ENCODE measurements at regions not wholly inside any gene's neighbourhood (a gene's known extent, or its start where the extent isn't known, plus 50 kb on each side); places are given as distances from the start of the nearest gene placed in this dataset.

- BruUV-seq (replicated peaks): no TSS peak
Measured at GRCh38 chr10:113368666-113369364, 184.0 kb upstream of the HABP2 start.

GRCh38 chr10:113369365-113369694, 183.5 kb upstream of the HABP2 start:
- Histone ChIP-seq H3K36me3 (ENCODE audit: control insufficient read depth, insufficient read depth, low read length) (no peaks in the 10 kb centered on the region), H3K9me3 (ENCODE audit: control insufficient read depth, insufficient read depth, low read depth, low read length) (no peaks in the 10 kb centered on the region), H3K4me3 (ENCODE audit: low read depth in 2 of 2, low read length in 2 of 2) (no peak overlapping the region), H3K27ac (ENCODE audit: low read length) (no peak overlapping the region), H3K27me3 (ENCODE audit: control insufficient read depth, insufficient read depth, low read length) (peaks cover 10% of the 10 kb centered on the region), H3K4me1 (ENCODE audit: control insufficient read depth, insufficient read depth, low read length) (no peaks in the 10 kb centered on the region)
- ATAC-seq (no peak), DNase-seq (ENCODE audit: low read depth, low spot score) (no peak)
- BruUV-seq (replicated peaks): no TSS peak
- ChIA-PET POLR2A (no interaction called here), CTCF (no interaction called here)
- intact Hi-C loops (cut with micrococcal nuclease; ENCODE audit: unreplicated experiment): no loop called here
- TF ChIP-seq SIN3A (IDR thresholded peaks at IDR 0.05; ENCODE audit: borderline replicate concordance, insufficient read depth, low read depth, low read length) (no peak), POLR2AphosphoS5 (IDR thresholded peaks at IDR 0.05; ENCODE audit: low read depth, low read length) (no peak)
- TF ChIP-seq, protein P1, sequence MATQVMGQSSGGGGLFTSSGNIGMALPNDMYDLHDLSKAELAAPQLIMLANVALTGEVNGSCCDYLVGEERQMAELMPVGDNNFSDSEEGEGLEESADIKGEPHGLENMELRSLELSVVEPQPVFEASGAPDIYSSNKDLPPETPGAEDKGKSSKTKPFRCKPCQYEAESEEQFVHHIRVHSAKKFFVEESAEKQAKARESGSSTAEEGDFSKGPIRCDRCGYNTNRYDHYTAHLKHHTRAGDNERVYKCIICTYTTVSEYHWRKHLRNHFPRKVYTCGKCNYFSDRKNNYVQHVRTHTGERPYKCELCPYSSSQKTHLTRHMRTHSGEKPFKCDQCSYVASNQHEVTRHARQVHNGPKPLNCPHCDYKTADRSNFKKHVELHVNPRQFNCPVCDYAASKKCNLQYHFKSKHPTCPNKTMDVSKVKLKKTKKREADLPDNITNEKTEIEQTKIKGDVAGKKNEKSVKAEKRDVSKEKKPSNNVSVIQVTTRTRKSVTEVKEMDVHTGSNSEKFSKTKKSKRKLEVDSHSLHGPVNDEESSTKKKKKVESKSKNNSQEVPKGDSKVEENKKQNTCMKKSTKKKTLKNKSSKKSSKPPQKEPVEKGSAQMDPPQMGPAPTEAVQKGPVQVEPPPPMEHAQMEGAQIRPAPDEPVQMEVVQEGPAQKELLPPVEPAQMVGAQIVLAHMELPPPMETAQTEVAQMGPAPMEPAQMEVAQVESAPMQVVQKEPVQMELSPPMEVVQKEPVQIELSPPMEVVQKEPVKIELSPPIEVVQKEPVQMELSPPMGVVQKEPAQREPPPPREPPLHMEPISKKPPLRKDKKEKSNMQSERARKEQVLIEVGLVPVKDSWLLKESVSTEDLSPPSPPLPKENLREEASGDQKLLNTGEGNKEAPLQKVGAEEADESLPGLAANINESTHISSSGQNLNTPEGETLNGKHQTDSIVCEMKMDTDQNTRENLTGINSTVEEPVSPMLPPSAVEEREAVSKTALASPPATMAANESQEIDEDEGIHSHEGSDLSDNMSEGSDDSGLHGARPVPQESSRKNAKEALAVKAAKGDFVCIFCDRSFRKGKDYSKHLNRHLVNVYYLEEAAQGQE (IDR thresholded peaks at IDR 0.05; ENCODE audit: insufficient read depth in 1 of 2, low read depth in 2 of 2, low read length in 1 of 2): no peak
- in situ Hi-C loops (cut with HindIII; ENCODE audit: low pct_unique_long_range_greater_than_20kb, low sequenced_read_pairs): no loop called here

More at GRCh38 chr10:113368666-113369364, 184.0 kb upstream of the HABP2 start:
- Histone ChIP-seq H3K9me3 (ENCODE audit: control insufficient read depth, insufficient read depth, low read depth, low read length) (no peaks in the 10 kb centered on the region), H3K4me1 (ENCODE audit: control insufficient read depth, insufficient read depth, low read length) (no peaks in the 10 kb centered on the region), H3K36me3 (ENCODE audit: control insufficient read depth, insufficient read depth, low read length) (no peaks in the 10 kb centered on the region), H3K4me3 (ENCODE audit: low read depth in 2 of 2, low read length in 2 of 2) (no peak overlapping the region), H3K27ac (ENCODE audit: low read length) (no peak overlapping the region), H3K27me3 (ENCODE audit: control insufficient read depth, insufficient read depth, low read length) (peaks cover 14% of the 10 kb centered on the region)
- DNase-seq (ENCODE audit: low read depth, low spot score) (no peak), ATAC-seq (no peak)
- intact Hi-C loops (cut with micrococcal nuclease; ENCODE audit: unreplicated experiment) (no loop called here), in situ Hi-C loops (cut with HindIII; ENCODE audit: low pct_unique_long_range_greater_than_20kb, low sequenced_read_pairs) (no loop called here)
- ChIA-PET POLR2A (no interaction called here), CTCF (no interaction called here)
- no peak for TF ChIP-seq POLR2AphosphoS5 (IDR thresholded peaks at IDR 0.05; ENCODE audit: low read depth, low read length)
- TF ChIP-seq TCF7L2 (IDR thresholded peaks at IDR 0.05; ENCODE audit: low read depth, low read length): no peak

DNA sequence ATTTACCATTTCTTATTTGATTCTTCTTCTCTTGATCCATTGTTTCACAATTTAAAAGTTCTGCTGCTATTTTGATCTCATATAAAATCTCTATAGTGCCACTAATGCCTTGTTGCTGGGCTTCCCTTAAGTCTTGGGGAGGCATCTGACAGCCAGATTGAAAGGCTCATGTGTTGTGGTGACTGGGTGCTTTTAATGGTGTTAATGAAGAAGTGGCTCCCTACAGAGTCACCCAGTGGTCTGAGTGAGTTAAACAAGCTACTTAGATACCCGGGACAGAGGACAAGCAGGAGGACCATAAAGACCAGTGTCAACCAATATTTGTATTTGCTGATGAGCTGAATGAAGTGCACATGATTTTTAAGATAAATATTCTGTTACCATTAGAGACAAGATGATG, 176.4 kb upstream of the HABP2 start:
- in situ Hi-C loops (cut with HindIII; ENCODE audit: low pct_unique_long_range_greater_than_20kb, low sequenced_read_pairs) (no loop called here), intact Hi-C loops (cut with micrococcal nuclease; ENCODE audit: unreplicated experiment) (no loop called here)
- no peak overlapping the region for H3K4me3 ChIP-seq (ENCODE audit: low read depth in 2 of 2, low read length in 2 of 2)
- no TSS peak for BruUV-seq (replicated peaks)
- DNase-seq (ENCODE audit: low read depth, low spot score) (no peak), ATAC-seq (no peak)
- POLR2A ChIA-PET: no interaction called here
- H3K27ac ChIP-seq (ENCODE audit: low read length): no peak overlapping the region
- no peaks in the 10 kb centered on the region for H3K36me3 ChIP-seq (ENCODE audit: control insufficient read depth, insufficient read depth, low read length)
- peaks cover 30% of the 10 kb centered on the region for H3K27me3 ChIP-seq (ENCODE audit: control insufficient read depth, insufficient read depth, low read length)
- no peaks in the 10 kb centered on the region for H3K9me3 ChIP-seq (ENCODE audit: control insufficient read depth, insufficient read depth, low read depth, low read length)
- TF ChIP-seq POLR2AphosphoS5 (IDR thresholded peaks at IDR 0.05; ENCODE audit: low read depth, low read length) (no peak), TCF7L2 (IDR thresholded peaks at IDR 0.05; ENCODE audit: low read depth, low read length) (no peak), SIN3A (IDR thresholded peaks at IDR 0.05; ENCODE audit: borderline replicate concordance, insufficient read depth, low read depth, low read length) (no peak)
- TF ChIP-seq, protein P2, sequence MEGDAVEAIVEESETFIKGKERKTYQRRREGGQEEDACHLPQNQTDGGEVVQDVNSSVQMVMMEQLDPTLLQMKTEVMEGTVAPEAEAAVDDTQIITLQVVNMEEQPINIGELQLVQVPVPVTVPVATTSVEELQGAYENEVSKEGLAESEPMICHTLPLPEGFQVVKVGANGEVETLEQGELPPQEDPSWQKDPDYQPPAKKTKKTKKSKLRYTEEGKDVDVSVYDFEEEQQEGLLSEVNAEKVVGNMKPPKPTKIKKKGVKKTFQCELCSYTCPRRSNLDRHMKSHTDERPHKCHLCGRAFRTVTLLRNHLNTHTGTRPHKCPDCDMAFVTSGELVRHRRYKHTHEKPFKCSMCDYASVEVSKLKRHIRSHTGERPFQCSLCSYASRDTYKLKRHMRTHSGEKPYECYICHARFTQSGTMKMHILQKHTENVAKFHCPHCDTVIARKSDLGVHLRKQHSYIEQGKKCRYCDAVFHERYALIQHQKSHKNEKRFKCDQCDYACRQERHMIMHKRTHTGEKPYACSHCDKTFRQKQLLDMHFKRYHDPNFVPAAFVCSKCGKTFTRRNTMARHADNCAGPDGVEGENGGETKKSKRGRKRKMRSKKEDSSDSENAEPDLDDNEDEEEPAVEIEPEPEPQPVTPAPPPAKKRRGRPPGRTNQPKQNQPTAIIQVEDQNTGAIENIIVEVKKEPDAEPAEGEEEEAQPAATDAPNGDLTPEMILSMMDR (IDR thresholded peaks at IDR 0.05): no peak; the same call in 1 of the 2 replicates
- TF ChIP-seq, protein P1 (IDR thresholded peaks at IDR 0.05; ENCODE audit: insufficient read depth in 1 of 2, low read depth in 2 of 2, low read length in 1 of 2): no peak
- CTCF ChIA-PET: no interaction called here
- H3K4me1 ChIP-seq (ENCODE audit: control insufficient read depth, insufficient read depth, low read length): no peaks in the 10 kb centered on the region
